HG02798 (cell line): ENCODE measurements at regions not wholly inside any gene's neighbourhood (a gene's known extent, or its start where the extent isn't known, plus 50 kb on each side); places are given as distances from the start of the nearest gene placed in this dataset.

Source experiments
- ATAC-seq: cut with Tn5 transposase; IDR thresholded peaks from one replicate; pipeline ENCODE4 v1.9.1; 2021; ENCODE audit warnings: mild to moderate bottlenecking; ENCODE audit not compliant: unreplicated experiment, poor library complexity

GRCh38 chr5:107325866-107326265, 344.9 kb downstream of the EFNA5 start:
- no peak for ATAC-seq

GRCh38 chr5:107324809-107325208, 345.9 kb downstream of the EFNA5 start:
- ATAC-seq: no peak

DNA sequence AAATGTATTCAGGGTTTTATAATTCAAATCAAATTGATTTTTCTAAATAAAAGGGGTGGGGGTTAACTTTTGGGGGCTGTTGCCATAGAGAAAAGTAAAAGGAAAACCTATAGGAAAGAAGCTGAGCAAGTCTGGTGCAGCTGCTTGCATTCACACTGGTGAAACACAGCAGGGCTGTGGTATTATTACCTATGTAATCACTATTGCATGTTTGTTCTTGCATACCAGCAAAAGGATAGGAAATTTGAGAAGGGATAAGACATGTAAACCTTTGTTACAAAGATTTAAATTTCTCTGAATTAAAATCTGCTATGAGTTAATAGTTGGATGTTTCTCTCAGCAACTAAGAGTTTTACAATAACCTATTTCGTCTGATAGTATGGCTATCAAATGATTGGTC, 346.7 kb downstream of the EFNA5 start:
- ATAC-seq: no peak

GRCh38 chr5:107323536-107323935, 347.2 kb downstream of the EFNA5 start:
- no peak for ATAC-seq

DNA sequence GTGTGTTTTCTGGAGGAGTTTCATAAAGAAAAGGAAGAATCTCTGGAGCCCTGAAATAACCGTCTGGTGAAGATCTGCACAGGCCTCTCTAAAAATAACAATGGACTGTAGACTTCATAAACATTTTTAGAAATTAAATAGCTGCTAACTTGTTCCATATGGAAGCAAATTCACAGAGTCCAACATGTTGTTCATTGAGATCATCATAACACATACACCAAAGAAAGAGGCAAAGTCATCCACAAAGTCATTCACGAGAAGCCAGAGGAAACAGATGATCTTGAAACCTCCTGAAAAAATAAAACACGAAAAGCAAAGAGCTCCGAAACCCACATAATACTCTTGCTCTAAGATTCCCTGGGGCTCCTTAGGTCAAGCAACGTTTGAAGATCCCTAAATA, 347.8 kb downstream of the EFNA5 start:
- ATAC-seq: no peak

DNA sequence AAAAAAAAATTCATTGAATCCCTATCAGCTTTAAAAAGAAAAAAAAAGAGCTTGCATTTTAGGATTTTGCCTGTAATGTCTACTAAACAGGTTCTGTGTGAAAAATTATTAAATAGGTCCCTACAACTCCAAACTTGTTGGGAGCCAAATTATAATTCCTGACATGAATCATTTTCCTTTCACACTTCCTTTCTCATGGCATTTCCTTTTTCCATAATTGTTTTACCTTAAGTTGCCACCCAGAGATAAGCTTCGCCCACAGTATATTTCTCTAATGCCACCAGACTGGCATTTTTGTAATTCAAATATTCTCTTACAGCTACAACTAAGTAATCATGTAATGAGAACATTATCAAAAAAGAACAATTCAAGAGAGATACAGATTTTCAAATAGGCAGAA, 348.8 kb downstream of the EFNA5 start:
- ATAC-seq: no peak

GRCh38 chr5:107320846-107321245, 349.9 kb downstream of the EFNA5 start:
- no peak for ATAC-seq

DNA sequence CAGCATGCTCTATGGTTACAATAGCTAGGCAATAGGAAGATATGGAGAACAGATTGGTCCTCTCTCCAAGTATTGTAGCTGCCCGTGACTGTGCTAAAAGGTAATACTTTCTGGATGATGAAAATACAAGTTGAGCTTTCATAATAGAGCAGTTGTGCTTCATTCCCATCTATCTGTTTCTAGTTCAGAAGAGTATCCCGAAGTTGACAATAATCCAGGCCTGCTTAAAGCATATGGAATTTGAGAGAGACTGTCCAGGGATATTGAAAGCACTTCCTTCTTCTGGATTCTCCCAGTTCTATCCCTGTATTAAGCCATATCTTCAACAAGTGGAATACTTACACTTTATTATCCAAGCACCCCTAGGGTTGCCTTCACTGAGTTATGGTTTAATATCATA, 350.4 kb downstream of the EFNA5 start:
- no peak for ATAC-seq

GRCh38 chr5:107319901-107320300, 350.8 kb downstream of the EFNA5 start:
- no peak for ATAC-seq

DNA sequence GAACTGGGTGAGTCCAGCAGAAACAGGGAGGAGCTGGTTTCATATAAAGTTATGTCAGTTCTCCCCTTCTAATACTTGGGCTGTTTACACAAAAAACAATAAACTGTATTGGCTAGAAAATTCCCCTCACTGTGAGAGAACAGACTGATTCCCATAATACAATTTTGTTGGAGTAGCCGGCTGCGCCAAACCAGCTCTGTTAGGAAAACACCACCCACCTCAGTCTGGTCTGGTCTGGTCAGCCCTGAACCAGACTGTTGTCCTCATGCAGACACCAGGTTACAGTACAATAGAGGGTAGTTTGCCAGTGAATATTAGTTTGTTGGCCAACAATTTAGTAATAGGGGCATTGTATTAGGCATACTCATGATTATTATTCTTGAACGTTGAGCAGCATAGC, 356.4 kb downstream of the EFNA5 start:
- no peak for ATAC-seq

GRCh38 chr5:107313921-107314320, 356.8 kb downstream of the EFNA5 start:
- ATAC-seq: no peak

- ATAC-seq: no peak
These were observed 357.6 kb downstream of the EFNA5 start for GRCh38 chr5:107313098-107313497.

GRCh38 chr5:107310181-107310580, 360.6 kb downstream of the EFNA5 start:
- no peak for ATAC-seq

DNA sequence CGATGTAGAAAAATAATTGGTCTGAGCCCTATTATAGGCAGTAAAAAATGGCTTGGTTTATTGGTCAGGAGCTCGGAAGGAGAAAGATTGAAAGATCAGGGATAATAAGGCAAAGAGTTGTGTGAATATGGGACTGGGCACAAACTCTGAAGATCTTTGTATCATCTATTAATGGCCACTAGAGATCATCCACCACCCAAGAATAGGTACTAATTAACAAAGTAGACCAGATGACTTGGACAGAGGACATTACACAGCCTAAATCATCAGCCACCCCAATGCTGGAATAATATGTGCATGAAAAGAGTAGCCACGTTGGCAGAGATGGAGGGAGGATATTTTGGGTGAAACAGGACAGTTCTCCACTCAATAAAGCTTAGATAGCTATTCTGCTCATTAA, 364.1 kb downstream of the EFNA5 start:
- no peak for ATAC-seq

DNA sequence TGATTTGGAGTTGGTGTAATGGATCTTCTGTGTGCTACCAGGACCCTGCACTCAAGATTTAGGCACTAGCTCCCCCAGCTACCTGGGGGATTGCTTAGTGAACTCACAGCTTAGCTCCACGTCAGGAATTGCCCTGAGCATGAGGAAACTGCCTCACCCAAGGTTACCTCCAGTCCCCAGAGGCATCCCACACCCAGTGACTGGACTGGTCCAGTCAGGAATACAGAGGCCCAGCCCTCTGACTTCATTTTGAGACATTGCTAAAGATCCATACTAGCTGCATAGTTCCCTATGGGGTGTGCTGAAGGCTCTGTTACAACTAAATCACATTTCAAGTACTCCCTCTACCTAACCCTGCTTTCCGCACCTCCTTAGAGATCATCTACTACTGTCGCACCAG, 364.7 kb downstream of the EFNA5 start:
- ATAC-seq: no peak

GRCh38 chr5:107304684-107305083, 366.1 kb downstream of the EFNA5 start:
- no peak for ATAC-seq

GRCh38 chr5:107303171-107303968, 367.4 kb downstream of the EFNA5 start:
- ATAC-seq: no peak

- ATAC-seq: peak; percentile 37
These were observed 368.3 kb downstream of the EFNA5 start for GRCh38 chr5:107302441-107302840.

DNA sequence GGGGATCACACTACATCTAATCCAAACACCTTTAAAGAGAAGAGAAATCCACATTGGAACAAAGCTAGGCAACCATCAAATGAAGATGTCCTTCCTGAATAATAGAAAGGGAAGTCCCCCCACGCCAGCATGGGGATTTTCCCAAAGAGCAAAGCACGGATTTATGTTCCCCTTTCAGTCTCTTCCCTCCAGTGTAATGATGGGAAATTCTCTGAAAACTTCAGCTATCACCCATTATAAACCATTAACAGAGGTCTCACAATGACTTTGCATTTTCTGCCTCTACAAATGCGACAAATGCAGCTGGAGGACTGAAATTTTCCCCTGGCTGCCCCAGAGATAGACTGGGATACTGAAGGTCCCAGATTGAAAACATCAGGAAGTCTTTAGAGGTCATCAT, 368.7 kb downstream of the EFNA5 start:
- no peak for ATAC-seq

DNA sequence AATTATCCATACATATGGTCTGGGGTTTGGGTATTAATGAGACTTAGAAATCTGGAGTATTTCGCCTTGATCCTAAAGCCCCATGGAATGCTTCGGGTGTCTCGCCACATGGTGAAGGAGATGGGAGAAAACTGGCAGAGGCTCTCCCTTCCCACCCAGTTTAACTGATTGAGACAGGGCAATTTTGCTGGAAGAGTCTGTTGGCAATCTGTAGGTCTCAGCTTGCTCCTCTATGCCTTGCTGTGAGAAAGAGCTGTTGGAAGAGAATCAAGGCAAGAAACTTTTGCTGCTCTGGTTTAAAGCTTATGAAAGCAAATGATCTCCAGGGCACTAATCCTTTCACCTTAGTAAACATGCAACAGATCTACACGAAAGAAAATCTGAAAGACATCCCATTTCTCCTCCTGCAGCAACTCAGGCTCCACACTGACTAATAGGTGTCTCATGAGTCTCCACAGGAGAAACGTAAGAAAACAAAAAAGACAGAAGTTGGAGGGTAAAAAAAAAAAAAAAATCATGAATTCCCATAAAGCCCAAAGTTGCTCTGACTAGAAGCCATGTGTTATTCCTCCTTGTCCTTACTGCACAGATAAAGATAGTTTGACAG, 369.9 kb downstream of the EFNA5 start:
- ATAC-seq: no peak

GRCh38 chr5:107296572-107296971, 374.2 kb downstream of the EFNA5 start:
- ATAC-seq: no peak

- ATAC-seq: no peak
These were observed 374.8 kb downstream of the EFNA5 start for GRCh38 chr5:107295914-107296313.
